Gastroesophageal sphincter (tissue), 3 donors: ENCODE measurements at regions not wholly inside any gene's neighbourhood (a gene's known extent, or its start where the extent isn't known, plus 50 kb on each side); places are given as distances from the start of the nearest gene placed in this dataset.

Source experiments
- EP300 ChIP-seq: sonication (generic); formaldehyde crosslinking; IDR thresholded peaks from one replicate; pipeline ENCODE4 v1.6.1; 2017; ENCODE audit warnings: antibody characterized with exemption, mild to moderate bottlenecking
- POLR2A ChIP-seq, 2 donors: fragments of 450-650 bp; IDR thresholded peaks; one replicate each; pipeline ENCODE4 v1.6.1; 2017; ENCODE audit warnings: antibody characterized with exemption in 2 of 2, mild to moderate bottlenecking in 2 of 2, moderate library complexity in 1 of 2
- POLR2AphosphoS5 ChIP-seq: sonication (generic); formaldehyde crosslinking; IDR thresholded peaks from one replicate; pipeline ENCODE4 v1.6.1; 2017; ENCODE audit warnings: antibody characterized with exemption
- TF ChIP-seq, protein P1 (sequence below), 4 experiments: fragments of 200-600 bp in 2 of 4; fragments of 450-650 bp in 2 of 4; sonication (generic) in 1 of 4; IDR thresholded peaks; one replicate each; pipeline ENCODE4 v1.5.1; 2017 to 2019; ENCODE audit warnings: antibody characterized with exemption in 4 of 4, mild to moderate bottlenecking in 2 of 4, moderate library complexity in 2 of 4

DNA sequence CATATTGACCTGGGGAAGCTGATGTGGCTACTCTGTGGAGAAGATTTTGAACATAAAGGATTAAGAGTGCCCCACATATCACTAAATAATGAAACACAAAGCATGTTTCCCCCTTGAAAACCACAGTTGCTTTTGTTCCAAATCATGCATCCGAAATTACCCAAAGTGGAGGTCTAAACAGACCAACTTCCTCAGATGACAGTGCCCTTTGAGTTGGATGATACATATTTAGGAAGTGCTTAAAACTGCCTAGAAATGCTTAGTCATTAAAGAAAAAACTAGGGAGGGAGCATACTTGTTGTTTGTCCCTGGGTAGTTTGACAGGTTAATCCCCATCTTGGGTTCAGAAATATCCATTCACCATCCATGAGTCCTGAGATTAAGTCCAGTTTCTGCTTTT is 1070.3 kb downstream of the SUCLG1 start:
- TF ChIP-seq, protein P1, sequence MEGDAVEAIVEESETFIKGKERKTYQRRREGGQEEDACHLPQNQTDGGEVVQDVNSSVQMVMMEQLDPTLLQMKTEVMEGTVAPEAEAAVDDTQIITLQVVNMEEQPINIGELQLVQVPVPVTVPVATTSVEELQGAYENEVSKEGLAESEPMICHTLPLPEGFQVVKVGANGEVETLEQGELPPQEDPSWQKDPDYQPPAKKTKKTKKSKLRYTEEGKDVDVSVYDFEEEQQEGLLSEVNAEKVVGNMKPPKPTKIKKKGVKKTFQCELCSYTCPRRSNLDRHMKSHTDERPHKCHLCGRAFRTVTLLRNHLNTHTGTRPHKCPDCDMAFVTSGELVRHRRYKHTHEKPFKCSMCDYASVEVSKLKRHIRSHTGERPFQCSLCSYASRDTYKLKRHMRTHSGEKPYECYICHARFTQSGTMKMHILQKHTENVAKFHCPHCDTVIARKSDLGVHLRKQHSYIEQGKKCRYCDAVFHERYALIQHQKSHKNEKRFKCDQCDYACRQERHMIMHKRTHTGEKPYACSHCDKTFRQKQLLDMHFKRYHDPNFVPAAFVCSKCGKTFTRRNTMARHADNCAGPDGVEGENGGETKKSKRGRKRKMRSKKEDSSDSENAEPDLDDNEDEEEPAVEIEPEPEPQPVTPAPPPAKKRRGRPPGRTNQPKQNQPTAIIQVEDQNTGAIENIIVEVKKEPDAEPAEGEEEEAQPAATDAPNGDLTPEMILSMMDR (IDR thresholded peaks at IDR 0.05): no peak
- TF ChIP-seq POLR2A (IDR thresholded peaks at IDR 0.05) (no peak), EP300 (no peak), POLR2AphosphoS5 (no peak)
